Activated T-cell treated with anti-CD3 and anti-CD28 coated beads for 48 hours (primary cell): ENCODE measurements at regions not wholly inside any gene's neighbourhood (a gene's known extent, or its start where the extent isn't known, plus 50 kb on each side); places are given as distances from the start of the nearest gene placed in this dataset.
"Not testable (repeated sequence)": the region's sequence is repeated elsewhere in the genome, so short reads cannot be mapped to it uniquely, and the experiment has no call there.

Source experiments
- DNase-seq: peaks from one replicate; pipeline ENCODE4 v3.0.0-alpha.2; 2020; ENCODE audit warnings: low read depth

DNA sequence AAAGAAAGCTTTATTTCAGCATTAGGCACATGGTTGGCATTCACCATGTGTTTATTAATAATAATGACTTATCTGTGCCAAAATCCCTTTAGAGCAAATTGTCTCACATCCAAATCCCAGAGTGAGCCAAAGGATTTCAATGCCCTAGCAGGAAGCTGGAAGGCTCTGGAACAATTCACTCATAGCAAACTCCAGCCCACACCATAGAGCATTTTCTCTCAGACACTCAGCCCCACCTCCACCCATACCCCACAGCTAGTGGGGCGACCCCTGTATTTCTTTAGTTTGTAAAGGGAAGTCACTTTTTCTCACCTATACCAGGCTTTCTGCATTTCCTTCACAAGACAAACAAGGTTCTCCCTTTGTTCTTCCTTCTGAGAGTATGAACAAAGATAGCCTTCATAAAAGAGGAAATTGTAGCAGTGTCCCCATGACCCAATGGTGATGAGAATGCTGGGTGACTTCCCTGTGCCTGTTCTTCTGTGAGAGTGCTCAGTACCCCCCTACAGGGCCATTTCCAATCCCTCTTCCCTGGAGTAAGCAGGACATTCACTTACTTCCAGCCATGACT lies 100.1 kb upstream of the APCDD1 start:
- DNase-seq, result no peak

DNA sequence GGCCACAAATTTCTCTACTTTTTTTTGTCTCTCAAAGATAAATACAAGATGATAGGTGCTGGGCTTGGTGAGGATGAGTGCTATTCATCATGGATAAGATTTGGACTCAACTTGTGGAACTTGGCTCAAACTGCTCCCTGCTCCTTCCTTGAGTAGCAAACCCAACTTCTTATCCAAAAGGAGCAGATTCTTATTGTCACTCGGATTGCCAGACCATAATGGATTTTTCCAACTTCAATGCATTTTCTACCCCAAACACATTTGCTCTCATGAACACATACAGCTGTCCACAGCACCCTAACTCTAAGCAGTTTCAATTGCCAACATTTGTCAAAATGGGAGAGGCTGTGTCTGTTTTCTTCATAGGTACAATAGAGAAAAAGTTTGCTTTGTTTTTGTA lies 99.5 kb upstream of the APCDD1 start:
- no peak for DNase-seq

DNA sequence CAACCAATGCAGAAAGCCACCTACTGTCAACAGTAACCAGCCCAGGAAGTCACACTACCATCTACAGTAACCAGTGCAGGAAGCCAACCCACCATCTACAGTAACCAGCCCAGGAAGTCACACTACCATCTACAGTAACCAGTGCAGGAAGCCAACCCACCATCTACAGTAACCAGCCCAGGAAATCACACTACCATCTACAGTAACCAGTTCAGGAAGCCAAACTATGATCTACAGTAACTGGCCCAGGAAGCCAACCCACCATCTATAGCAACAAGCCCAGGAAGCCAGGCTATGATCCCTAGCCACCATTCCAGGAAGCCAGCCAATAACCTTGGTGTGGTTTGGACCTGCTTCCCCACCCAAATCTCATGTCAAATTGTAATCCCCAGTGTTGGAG lies 97.4 kb upstream of the APCDD1 start:
- DNase-seq, result not testable (repeated sequence)

DNA sequence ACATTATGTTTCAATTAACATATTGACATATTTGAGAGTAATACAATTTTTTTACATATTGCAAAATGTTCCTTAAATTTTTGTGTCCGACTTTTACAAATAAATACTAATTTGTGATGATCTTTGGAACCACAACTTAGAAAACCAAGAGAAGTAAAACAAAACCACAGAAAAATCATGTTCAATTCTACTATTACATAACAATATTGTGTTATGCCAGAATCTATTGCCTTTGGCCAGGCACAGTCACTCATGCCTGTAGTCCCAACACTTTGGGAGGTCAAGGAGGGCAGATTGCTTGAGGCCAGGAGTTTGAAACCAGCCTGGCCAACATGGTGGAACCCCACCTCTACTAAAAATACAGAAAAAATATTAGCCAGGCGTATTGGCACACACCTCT lies 92.8 kb upstream of the APCDD1 start:
- DNase-seq, result no peak

DNA sequence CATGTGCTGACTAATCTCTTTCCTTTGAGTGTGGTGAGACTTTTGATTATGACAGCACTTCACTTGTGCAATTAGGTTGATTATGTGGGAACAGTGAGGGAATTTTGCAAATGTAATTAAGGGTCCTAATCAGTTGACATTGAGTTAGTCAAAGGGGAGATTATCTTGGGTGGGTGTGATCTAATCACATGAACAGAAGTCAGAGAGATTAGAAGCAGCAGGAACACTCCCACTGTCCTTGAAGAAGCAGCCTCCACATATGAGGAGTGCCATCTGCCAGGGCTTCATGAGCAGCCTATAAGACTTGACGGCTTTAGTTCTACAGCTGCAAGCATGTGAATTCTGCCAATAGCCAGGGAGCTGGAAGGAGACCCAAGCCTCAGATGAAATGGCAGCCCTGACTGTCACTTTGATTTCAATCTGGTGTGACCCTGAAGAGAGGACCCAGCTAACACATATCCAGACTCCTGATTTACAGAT lies 89.4 kb upstream of the APCDD1 start:
- DNase-seq, result no peak

DNA sequence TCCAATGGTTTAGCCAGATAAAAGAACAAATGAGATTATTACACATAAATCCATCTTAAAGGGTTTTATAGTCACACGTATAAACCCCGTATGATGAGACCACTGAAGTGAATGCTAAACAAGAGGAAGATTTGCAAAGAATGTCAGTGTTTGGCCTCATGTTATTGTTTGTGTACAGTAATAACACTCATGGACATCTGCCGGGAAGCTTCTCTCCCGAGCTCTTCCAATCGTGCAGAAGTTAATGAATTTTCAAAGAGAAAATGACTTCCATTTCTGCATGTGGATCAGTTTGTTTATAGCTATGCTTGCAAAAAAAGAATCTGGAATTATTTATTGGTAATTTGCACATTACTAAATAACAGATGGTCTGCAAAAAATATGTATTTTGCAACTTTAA lies 88.5 kb upstream of the APCDD1 start:
- no peak for DNase-seq

DNA sequence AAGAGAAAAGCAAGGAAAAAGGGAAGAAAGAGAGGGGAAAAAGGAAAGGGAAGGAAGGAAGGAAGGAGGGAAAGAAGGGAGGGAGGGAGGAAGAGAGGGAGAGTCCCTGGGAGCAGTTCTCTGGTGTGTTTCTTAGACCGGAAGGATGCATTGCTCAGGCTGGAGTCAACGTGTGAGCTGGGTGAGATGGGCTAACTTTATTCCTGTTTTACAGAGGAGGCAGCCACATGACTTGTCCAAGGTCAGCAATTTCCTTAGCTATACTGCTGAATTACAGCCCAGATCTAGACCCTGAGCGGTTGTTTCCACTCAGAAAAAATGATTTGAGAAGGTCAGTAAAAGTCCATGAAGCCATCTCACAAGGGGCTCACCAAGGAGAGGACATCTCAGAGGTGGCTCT lies 86.6 kb upstream of the APCDD1 start:
- no peak for DNase-seq

DNA sequence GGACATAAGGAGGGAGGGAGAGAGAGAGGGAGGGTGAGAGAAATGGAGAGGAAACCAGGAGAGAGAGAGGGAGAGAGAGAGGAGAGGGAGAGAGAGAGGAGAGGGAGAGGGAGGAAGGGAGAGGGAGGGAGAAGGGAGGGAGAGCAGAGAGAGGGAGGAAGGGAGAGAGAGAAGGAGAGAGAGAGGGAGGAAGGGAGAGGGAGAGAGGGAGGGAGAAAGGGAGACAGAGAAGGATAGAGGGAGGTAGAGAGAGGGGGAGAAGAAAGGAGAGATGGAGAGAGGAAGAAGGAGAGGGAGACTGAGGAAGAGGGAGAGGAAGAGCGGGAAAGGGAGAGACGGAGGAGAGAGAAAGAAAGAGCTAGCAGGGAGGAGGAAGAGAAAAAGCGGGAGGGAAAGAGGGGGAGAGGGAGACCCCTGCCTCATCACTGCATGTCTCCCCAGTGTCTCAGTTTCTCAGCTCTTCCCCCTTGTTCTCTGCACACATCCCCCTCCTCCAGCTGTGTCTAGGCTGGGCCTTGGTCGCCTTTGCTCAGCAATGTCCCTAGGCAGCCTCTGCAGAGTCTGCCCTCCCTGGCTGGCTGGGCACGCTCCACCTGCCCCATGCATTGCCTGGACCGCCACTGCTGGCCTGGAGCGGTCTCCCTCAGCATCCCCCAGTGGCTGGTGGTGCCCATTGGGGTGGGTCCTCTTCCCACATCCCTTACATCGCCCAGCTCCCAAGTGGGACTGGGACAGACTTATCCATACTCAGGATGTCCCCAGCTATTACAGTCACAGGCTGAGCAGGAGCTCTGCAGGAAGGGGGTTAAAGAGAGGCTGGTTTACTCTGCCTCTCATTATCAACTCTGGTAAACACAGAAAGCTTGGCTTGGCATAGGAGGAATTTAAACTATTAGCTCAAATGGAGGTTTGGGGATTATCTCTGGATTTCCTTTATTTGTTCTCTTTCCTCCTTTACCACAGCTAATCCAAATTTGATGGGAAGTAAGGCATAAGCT lies 85.7 kb upstream of the APCDD1 start:
- no peak for DNase-seq

DNA sequence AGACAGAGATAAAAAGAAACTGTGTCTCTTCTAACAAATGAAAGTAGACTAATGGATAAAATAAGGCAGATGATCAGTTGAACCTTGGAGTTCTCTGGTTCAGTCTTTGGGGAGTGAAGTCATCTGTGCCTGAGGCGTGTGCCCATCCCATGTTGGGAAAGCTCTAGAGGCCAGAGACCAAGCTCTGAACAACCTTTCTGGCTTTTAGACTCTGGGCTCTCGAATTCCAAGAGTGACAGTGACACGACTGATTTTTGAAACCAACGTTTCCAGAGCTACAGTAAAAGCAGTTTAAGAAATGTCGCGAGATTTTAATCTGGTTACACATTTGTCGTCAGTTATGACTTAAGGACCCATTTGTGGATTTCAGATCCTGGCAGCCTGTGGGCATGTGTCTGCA lies 83.7 kb upstream of the APCDD1 start:
- DNase-seq, result no peak

DNA sequence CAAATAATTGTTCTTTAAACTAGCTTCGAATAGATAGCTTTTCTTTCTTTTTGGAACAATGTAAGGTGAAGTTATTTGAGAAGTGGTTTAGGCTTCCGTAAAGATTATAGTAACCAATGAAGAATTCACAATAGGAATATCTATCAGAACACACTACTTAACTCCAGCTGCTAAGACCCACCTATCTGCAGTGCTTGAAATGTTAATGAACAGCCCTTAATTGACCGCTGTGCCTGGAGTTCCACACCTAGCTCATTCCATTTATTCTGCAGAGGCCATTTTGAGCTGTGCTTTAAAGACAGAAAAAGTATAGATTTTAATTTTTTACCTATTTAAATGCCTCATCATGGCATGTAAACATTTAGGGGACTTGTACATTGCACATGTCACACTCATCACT lies 83.3 kb upstream of the APCDD1 start:
- DNase-seq, result no peak

DNA sequence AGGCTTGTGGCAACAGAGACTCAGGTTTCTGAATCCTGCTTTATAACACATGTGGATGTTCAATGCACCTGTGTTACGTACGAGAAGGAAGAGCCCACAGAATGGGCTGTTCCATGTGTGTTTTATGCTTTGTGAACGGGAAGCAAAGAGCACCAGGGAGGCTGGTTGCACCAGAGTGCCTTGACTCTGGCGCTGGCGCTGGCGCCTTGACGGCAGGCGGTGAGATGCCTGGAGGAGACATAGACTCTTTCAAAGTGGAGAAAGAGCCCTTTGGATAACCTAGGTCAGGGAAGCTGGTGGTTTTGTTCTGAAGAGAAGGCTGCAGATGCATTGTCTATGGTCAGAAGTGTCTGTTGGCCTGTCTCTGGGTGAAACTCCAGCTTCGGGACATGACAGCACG lies 80.2 kb upstream of the APCDD1 start:
- no peak for DNase-seq

DNA sequence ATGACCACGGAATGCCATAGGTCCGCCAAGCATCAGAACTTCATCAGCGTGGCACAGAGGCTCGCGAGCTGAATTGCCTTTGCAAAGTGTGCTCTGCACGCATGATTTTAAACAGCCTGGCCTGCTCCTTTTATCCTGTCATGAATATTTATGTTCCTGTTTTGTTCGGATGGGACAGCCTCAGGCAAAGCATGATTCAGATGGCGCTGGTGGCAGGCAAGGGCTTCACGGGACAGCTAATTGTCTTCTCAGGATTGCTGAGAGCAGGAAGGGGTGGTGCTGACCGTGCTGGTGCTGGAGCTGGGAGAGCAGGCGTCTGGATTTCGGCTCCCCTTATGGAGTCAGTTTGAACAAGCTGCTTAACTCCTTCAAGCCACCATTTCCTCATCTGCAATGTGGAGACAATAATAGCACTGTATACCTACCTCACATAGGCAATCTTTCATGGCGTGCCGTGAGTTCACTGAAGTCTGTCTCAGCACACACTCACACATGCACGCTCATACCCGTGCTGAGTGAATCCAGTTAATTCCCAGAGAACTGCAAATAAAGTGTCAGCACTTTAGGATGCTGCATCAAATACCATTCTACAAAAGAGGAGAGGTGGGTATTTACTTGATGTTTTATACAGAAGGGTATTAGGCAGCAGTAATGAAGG lies 79.7 kb upstream of the APCDD1 start:
- no peak for DNase-seq

DNA sequence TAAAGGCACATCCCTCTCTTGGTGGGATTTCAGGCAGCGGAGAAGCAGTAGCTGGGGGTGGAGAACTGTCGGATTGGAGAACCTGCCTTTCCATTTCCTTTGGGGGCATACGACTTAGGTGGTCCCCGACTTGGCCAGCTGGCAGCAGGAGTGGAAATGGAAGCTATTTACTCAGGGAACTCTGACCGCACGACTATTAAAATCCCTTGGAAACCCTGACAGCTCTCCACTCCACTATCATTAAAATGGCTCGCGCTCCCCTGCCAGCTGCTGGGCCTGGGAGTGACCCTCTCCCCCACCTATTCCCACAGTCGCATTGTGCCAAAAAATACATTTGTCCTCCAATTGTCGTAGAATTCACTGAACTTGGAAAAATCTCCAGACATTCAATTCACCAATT lies 77.7 kb upstream of the APCDD1 start:
- DNase-seq, result no peak

DNA sequence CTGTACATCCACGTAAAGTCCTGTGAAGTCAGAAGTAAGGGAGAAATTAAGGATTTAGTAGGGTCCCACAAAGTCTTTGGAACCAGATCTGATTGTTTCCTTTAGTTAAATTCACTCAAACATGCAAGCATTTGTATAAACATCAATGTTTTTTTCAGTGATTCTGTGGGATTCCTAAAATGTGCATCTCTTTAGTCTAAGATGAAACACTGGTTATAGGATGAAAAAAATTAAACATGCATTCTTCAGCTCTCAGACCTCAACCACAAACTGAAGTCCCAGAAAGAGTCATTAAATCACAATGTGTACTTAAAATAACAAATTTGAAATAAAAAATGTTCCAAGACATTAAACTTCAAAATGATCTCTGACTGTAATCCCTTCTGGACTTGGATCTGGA lies 76.5 kb upstream of the APCDD1 start:
- DNase-seq, result no peak

DNA sequence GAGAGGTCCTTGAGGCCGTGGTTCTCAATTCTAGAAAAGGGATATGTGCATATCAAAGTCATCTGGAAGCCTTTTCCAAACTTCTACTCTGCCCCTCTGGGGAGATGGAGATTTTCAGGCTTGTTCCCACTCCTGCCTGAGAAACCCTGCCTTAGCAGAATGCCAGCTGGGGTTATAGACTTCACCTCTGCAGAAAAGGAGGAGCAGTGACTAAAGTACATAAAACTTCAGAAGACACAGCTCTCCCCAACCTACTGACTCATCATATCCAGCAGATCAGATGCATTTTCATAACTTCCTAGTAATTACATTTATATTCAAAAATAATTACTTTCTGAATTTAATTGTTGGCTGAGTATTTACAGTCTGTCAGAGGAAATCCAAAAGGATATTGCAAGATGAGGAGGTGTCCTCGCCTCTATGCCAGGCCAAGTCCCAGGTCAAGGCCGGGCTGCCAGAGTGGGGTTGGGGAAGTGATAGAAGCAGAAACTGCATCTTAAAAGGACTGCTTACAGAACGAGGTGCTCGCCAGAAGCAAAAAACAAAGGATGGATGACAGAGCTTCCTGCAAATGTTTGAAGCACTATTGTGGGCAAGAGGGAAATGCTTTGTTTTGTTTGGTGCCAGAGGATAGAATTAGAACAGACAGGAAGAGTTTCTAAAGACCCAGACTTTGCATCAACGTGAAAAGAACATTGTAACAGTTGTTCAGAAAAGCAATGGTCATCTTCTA lies 75.6 kb upstream of the APCDD1 start:
- no peak for DNase-seq

DNA sequence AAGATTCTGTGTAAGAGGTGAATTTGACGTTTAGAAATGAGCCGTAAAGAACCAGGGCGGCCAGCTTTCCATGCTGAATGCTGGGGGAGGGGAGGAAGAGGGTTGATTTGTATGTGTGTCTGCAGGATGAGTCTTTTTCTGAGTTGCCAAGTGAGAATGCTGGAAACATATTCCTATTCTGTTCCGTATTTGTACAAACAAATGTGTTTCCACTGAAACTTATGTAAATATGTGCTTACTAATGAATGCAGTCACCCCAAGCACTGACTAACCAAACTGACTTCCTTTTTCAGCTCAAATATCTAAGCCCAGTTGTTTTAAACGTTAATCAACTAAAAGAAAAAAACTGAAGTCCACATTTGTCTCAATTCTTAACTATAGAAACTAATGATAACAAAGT lies 74.9 kb upstream of the APCDD1 start:
- no peak for DNase-seq

DNA sequence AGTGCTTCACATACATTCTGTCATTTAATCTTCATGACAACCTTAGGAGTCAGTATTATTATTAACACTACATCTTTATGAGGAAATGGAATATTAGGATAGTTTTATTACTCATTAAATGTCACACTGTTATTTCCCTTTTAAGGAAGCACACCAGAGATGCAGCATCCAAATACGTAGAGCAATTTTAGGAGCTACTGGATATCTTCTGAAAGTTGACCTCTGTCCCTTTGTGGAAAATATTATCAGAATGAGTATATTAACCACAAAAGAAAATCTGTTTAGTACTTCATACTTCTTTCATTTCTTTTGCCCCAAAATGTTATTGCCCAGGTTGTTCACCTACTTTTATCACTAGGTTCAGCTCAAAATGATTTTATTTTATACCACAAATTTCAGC lies 72.9 kb upstream of the APCDD1 start:
- no peak for DNase-seq

DNA sequence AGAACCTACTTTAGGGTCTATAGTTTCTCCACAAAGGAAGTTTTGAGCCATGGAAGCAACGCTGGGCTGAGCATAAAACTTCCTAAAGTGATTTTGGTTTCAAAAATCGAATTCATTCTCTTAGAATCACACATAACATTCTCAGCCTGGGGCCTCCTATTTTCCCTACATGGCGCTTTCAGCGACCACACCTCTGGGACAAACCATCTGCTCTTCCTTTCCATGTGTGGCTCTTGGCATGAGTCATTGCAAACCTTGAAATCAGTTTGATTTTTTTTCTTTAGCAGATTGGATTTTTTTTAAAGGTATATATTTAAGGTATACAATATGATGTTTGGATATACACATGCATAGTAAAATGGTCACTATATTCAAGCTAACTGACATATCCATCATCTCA lies 72.5 kb upstream of the APCDD1 start:
- no peak for DNase-seq

DNA sequence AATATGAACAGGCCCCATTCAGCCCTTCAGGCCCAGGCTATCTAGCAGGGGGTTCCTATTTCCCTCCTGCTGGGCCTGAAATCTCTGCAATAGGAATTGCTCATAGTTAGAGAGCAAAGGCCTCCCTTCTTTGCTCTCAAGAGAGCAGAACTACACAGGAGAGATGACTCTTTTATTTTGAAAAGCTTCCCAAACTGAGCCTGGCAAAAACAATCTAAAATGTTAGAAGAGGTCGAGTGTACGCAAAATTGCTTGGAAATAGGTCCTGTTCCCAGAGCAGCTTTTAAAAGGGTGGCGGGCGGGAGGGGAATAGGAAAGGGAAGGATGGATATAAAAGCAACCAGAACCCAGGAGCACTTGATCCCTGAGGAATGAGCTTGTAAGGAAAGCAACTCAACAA lies 68.4 kb upstream of the APCDD1 start:
- no peak for DNase-seq

DNA sequence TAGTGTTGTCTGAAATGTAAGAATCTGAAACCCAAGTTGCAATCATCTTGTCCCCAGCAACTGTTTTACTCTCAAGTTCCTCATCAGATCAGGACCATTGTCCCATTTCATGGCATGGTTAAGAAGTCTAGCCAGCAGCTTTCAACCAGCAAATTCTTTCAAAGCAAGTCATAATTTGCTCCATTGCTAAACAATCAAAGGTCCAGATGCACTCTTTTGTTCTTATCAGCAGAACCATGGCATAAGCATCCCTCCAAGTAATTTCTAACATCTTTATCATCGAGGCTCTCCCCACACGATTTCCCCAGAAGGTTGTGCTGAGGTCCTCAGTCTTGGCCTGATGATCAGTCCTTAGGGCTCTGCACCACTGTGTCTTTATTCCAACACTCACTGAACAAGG lies 67.5 kb upstream of the APCDD1 start:
- no peak for DNase-seq

DNA sequence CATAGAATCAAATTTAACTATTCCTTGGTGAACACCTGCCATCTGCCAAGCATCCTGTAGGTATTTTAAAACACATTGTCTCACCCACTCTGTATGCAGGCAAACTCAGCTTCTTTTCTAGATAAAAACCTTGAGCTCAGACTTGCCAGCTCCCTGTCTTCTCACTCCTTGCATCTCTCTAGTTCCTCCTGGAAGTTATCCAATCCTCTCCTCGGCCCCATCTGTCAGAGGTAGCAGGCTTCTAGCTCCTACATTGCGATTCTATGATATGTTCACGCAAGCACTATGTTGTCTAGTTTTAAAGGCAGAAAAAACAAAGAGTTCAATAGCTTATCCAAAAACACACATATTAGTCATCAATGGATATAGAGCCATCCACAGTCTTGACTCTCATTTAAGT lies 67.0 kb upstream of the APCDD1 start:
- DNase-seq, result no peak

DNA sequence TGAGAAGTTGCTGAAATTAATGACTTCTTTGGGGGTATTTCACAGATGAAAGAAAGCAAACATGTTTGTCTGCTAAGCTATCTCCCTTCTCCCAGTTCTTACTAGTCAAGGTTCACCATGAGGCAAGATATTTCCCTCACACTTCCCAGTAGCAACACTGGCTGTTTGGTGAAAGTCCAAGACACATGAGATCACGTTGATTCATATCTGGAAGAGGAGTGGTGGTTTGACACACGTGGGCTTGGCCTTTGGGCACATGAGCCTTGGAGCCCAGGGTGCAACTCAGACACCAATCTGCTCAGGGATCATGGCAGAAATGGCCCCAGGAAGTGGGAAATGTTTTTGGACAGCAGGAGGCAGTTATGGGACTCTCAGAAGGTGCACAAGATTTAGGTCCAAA lies 66.1 kb upstream of the APCDD1 start:
- DNase-seq, result no peak
